ENCODE measurements at regions not wholly inside any gene's neighbourhood (a gene's known extent, or its start where the extent isn't known, plus 50 kb on each side); places are given as distances from the start of the nearest gene placed in this dataset.

DNA sequence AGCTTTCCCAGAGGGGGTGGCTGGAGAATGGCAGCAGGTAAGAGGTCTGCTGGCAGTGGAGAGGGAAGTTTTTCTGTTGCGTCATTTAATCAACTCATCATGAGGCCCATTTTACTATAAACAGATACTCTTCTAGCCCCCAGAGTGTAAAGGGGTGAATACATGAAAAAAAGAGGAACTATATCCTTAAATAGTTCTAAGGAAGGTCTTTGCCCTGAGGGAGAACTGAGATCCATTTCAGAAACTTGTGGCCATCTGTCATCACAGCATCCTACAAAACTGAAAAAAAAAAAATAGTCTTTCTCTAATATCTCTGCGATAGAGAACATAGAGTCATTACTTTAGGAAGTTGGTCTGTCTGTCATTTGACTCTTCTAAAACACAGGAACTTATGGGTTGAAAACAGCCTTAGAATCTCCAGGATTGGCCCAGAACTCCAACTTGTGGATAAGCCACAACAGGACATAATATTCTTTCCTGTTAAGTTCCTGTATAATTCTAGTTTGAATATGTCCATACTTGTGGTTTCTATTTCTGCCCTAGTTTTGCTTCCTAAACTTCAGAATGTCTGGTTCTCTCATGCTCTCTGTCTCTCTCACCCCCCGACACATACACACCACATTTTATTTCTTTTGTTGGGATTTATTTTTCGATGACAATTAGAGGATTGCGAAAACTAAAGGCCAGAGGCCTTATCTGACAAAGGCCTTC is 238.5 kb upstream of the PIK3R1 start:
- no peak for TF ChIP-seq EZH2phosphoT487 (IDR thresholded peaks at IDR 0.05; ENCODE audit: borderline replicate concordance, low read depth)
- no peak for TF ChIP-seq EP300 (IDR thresholded peaks at IDR 0.05; ENCODE audit: borderline replicate concordance in 1 of 2, low read depth in 1 of 2, low read length in 1 of 2)
- TF ChIP-seq, protein P1, sequence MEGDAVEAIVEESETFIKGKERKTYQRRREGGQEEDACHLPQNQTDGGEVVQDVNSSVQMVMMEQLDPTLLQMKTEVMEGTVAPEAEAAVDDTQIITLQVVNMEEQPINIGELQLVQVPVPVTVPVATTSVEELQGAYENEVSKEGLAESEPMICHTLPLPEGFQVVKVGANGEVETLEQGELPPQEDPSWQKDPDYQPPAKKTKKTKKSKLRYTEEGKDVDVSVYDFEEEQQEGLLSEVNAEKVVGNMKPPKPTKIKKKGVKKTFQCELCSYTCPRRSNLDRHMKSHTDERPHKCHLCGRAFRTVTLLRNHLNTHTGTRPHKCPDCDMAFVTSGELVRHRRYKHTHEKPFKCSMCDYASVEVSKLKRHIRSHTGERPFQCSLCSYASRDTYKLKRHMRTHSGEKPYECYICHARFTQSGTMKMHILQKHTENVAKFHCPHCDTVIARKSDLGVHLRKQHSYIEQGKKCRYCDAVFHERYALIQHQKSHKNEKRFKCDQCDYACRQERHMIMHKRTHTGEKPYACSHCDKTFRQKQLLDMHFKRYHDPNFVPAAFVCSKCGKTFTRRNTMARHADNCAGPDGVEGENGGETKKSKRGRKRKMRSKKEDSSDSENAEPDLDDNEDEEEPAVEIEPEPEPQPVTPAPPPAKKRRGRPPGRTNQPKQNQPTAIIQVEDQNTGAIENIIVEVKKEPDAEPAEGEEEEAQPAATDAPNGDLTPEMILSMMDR (IDR thresholded peaks at IDR 0.05) = no peak
- TF ChIP-seq, protein P2, sequence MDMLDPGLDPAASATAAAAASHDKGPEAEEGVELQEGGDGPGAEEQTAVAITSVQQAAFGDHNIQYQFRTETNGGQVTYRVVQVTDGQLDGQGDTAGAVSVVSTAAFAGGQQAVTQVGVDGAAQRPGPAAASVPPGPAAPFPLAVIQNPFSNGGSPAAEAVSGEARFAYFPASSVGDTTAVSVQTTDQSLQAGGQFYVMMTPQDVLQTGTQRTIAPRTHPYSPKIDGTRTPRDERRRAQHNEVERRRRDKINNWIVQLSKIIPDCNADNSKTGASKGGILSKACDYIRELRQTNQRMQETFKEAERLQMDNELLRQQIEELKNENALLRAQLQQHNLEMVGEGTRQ (IDR thresholded peaks at IDR 0.05; ENCODE audit: borderline replicate concordance, low read depth, low read length) = no peak
